Activated effector memory CD4-positive, alpha-beta T cell treated with Interleukin-2 at 50 U/mL for 16 hours (primary cell): ENCODE measurements at regions not wholly inside any gene's neighbourhood (a gene's known extent, or its start where the extent isn't known, plus 50 kb on each side); places are given as distances from the start of the nearest gene placed in this dataset.
"Not testable (repeated sequence)": the region's sequence is repeated elsewhere in the genome, so short reads cannot be mapped to it uniquely, and the experiment has no call there.

Source experiments
- DNase-seq: peaks from one replicate; pipeline ENCODE4 v3.0.0-alpha.2; 2020

DNA sequence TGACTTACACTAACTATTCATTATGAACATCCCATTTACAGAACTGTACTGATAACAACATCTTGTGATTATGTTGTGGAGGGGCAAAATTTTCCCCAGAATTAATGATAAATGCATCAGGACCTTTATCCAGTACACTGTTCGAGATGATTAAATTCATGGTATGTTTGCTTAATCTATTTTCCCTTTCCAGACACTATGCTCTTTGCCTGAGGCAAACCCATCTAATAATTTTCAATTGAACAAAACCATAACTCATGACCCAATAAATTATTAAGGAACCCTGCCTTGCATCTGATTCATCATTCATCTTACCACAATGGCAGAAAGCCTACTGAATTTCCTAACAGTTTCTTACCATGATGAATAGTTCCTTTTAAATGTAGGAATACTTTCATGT, 385.0 kb downstream of the DSEL start:
- no peak for DNase-seq

- DNase-seq, result not testable (repeated sequence)
Observed at GRCh38 chr18:67126751-67127150, 389.8 kb downstream of the DSEL start.

DNA sequence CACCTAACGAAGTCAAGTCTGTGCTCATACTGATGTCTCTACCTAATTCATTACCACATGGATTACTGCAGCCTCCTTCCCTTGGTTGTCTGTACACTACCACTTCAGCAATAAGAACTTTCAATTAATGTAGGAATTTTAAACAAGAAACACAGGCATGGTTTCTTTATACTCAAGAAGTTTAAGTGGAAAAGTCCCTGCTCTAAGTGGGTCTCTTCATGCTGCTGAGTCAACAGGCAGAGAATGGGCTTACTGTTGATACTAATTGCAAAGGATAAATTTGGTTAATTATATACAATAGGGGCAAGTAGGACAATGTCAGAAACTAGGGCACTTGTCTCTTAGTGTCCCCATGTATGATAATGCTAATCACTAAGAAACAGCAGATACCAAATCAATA, 392.6 kb downstream of the DSEL start:
- no peak for DNase-seq

DNA sequence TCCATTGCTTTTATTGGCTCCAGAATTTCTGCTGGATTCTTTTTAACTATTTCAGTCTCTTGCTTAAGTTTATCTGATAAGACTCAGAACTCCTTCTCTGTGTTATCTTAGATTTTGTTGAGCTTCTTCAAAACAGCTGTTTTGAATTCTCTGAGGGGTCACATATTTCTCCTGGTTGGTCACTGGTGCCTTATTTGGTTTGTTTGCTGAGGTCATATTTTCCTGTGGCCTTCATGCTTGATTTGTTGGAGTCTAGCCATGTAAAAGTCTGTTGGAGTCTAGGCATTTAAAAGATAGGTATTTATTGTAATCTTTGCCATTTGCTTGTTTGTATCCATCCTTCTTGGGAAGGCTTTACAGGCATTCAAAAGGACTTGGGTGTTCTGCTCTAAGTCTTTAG, 398.7 kb downstream of the DSEL start:
- no peak for DNase-seq

- DNase-seq, result no peak
Observed at GRCh38 chr18:67109535-67109934, 407.0 kb downstream of the DSEL start.

DNA sequence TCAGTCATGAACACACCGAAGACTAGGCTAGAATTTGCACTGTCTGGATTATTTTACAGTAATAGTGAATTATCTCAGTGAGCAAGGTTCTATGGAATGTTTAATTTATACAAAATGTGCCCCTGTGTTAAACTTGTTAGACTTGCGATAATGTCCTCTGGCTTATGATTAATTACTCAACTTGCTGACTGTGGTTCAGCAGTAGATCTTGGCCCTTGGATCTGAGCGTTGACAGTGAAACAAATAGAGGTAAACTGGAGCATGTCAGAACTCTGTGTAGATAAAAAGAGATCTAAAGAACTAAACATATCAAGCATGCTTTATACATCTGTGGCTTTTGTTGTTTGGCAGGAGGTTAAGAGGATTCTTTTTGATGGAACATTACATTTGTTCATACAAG, 407.6 kb downstream of the DSEL start:
- no peak for DNase-seq

DNA sequence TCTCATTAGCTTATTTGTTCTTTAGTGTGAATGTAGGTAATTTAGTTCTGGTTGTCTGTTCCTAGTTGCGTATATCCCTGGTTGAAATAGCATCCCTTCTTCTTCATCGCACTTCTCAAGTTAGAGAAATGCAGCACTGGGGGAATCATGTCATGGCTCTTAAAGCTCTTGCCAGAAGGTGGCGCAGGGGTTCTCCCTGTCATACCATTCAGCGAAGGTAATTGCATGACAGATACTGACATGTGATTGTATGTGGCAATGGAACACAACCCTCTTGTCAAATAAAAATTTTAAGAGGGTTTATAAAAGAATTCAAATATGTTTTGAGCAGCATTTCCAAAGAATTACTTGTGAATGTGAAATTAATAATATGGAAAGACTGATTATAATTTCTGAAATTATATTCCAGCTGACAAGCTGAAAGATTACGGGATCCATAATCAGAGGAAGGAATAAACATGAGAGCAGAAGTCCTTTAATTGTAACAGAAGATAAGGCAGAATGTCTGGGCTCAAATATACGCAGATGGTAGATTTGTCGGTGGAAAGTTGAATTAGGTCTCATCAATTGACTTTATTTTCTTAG, 411.7 kb downstream of the DSEL start:
- DNase-seq, result no peak

GRCh38 chr18:67094123-67094522, 422.4 kb downstream of the DSEL start:
- DNase-seq, result no peak

- DNase-seq, result no peak
Observed at GRCh38 chr18:67092141-67092540, 424.4 kb downstream of the DSEL start.

DNA sequence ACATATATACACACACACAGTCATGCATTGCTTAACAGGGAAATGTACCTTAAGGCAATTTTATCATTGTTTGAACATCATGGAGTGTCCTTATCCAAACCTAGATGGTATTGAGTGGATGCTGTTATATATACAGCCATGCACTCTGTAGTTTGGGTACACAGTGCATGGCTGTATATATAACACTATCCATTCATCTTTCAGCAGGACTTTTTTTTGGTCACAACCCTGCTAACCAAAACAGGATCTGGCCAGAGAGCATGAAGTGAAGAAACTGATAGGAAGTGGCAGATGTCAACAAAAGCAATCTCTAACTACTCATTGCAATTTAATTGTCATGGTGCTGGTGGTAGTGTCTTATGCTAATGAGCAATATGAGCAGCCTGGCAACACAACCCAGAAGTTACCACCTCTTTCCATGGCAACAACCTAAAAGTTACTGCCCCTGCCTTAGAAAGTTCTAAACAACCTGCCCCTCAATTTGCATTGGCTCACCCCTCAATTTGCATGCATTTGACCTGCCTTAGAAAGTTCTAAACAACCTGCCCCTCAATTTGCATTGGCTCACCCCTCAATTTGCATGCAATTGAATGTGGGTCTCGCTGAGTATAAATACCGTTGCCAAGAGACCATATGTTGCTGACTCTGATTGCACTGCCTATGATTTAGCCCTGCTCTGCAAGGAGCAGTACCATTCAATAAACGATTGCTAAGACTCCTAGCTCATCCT, 434.9 kb downstream of the DSEL start:
- no peak for DNase-seq

DNA sequence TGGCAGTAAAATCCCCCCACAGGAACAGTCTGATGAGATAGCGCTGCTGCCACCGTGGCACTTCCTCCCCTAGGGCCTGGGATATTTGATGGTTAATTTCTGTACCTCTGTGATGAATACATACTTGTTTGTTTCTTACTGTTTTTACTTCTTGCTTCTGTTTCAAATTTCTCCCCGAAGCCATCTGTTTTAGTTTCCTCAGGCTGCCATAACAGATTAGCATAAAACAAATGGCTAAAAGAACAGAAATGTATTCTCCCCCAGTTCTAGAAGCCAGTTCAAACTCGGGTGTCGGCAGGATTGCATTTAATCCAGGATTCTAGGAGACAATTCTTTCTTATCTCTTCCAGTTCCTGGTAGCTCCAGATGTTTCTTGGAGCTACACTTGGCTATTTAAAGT, 435.9 kb downstream of the DSEL start:
- DNase-seq, result no peak

GRCh38 chr18:67074309-67074708, 442.2 kb downstream of the DSEL start:
- DNase-seq, result no peak

- DNase-seq, result no peak
Observed at GRCh38 chr18:67072791-67073190, 443.7 kb downstream of the DSEL start.

DNA sequence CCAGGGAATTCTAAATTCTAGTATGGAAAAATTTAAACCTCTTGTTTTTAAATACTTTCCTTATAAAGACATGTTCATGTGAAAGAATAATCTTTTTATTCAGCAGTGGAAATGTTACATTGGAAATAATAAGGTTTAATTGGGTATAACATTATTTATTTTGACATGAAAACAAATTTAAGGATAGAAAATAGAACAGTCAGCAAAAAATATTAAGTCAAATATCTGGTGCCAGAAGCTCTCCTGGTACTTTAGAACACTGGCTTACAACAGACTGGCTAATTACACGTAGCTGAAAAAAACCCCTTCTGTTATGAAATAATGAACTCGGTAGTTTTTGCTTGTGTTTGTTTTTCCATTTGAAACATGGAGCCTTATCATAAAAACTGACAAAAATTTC, 447.9 kb downstream of the DSEL start:
- DNase-seq, result no peak

- DNase-seq, result no peak
Observed at GRCh38 chr18:67047334-67047733, 443.4 kb upstream of the CDH19 start.

GRCh38 chr18:67043276-67043675, 439.4 kb upstream of the CDH19 start:
- DNase-seq, result no peak

- no peak for DNase-seq
Observed at GRCh38 chr18:67041334-67041733, 437.4 kb upstream of the CDH19 start.

- DNase-seq, result no peak
Observed at GRCh38 chr18:67035026-67035425, 431.1 kb upstream of the CDH19 start.

GRCh38 chr18:67023059-67023458, 419.2 kb upstream of the CDH19 start:
- no peak for DNase-seq

- no peak for DNase-seq
Observed at GRCh38 chr18:67010919-67011318, 407.0 kb upstream of the CDH19 start.

- no peak for DNase-seq
Observed at GRCh38 chr18:67007999-67008398, 404.1 kb upstream of the CDH19 start.

DNA sequence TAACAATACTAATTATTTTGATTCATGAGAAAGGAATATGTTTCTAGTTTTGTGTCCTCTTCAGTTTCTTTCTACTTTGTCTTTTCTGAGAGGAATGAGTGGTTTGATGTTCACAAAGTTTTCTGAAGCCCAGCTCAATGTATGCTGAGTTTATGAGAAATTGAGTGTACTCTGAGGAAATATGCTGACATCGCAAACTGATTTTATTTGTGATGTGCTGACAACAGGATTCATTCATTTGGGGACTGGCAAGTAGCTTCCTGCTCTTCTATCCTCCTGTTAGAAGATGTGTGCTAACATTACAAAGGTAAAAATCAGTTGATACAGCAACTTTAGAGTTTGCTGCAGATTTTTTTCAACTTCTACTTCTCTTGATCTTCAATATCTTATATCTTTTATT, 403.2 kb upstream of the CDH19 start:
- no peak for DNase-seq

GRCh38 chr18:67001052-67001451, 397.2 kb upstream of the CDH19 start:
- no peak for DNase-seq

GRCh38 chr18:66999003-66999402, 395.1 kb upstream of the CDH19 start:
- no peak for DNase-seq

GRCh38 chr18:66995270-66995669, 391.4 kb upstream of the CDH19 start:
- DNase-seq, result no peak
